Gastroesophageal sphincter (tissue), 4 donors: ENCODE measurements at regions not wholly inside any gene's neighbourhood (a gene's known extent, or its start where the extent isn't known, plus 50 kb on each side); places are given as distances from the start of the nearest gene placed in this dataset.

Experiments
- ATAC-seq: fragments of 150-250 bp; one replicate; pipeline ENCODE4 v1.9.1; 2016; ENCODE audit warnings: mild to moderate bottlenecking, moderate library complexity
- H3K27ac ChIP-seq, 4 donors: fragments of 200-600 bp; sonication (generic) in 3 of 4; 1 replicate in 3 of 4; 2 replicates in 1 of 4; pipeline ENCODE4 v1.5.1; 2016 to 2019
- H3K27me3 ChIP-seq: fragments of 200-600 bp; sonication (generic); one replicate; pipeline ENCODE4 v1.5.1; 2019
- H3K36me3 ChIP-seq, 2 donors: fragments of 200-600 bp; sonication (generic); one replicate each; pipeline ENCODE4 v1.5.1; 2019; ENCODE audit warnings: control low read depth in 1 of 2
- H3K4me1 ChIP-seq, 3 donors: fragments of 200-600 bp; sonication (generic); 1 replicate in 2 of 3; 2 replicates in 1 of 3; pipeline ENCODE4 v1.5.1; 2016 to 2019; ENCODE audit warnings: control low read depth in 2 of 3
- H3K4me3 ChIP-seq, 2 donors: fragments of 200-600 bp; sonication (generic); one replicate each; pipeline ENCODE4 v1.5.1; 2019; ENCODE audit warnings: mild to moderate bottlenecking in 1 of 2, moderate library complexity in 1 of 2
- H3K9me3 ChIP-seq, 3 donors: fragments of 200-600 bp; sonication (generic); one replicate each; pipeline ENCODE4 v1.5.1; 2017 to 2019; ENCODE audit warnings: control low read depth in 2 of 3
- CTCF ChIP-seq, 4 experiments: fragments of 200-600 bp in 2 of 4; fragments of 450-650 bp in 2 of 4; sonication (generic) in 1 of 4; IDR thresholded peaks; one replicate each; pipeline ENCODE4 v1.5.1; 2017 to 2019; ENCODE audit warnings: antibody characterized with exemption in 4 of 4, mild to moderate bottlenecking in 2 of 4, moderate library complexity in 2 of 4
- EP300 ChIP-seq: sonication (generic); formaldehyde crosslinking; IDR thresholded peaks from one replicate; pipeline ENCODE4 v1.6.1; 2017; ENCODE audit warnings: antibody characterized with exemption, mild to moderate bottlenecking
- POLR2A ChIP-seq, 2 donors: fragments of 450-650 bp; IDR thresholded peaks; one replicate each; pipeline ENCODE4 v1.6.1; 2017; ENCODE audit warnings: antibody characterized with exemption in 2 of 2, mild to moderate bottlenecking in 2 of 2, moderate library complexity in 1 of 2
- POLR2AphosphoS5 ChIP-seq: sonication (generic); formaldehyde crosslinking; IDR thresholded peaks from one replicate; pipeline ENCODE4 v1.6.1; 2017; ENCODE audit warnings: antibody characterized with exemption
- WGBS, 2 donors: methylation state at CpG; one replicate each; pipeline ENCODE4 v1.1.5; 2018; ENCODE audit warnings: low coverage in 1 of 2; 5-methylcytosine and 5-hydroxymethylcytosine counted together

- WGBS, 2 donors = 82 to 83% methylated on average over 1 of the region's 1 CpG
- no peak for ATAC-seq
These were observed 536.5 kb upstream of the BRINP1 start for GRCh38 chr9:119905724-119906123.

GRCh38 chr9:119903851-119904250 lies 534.6 kb upstream of the BRINP1 start:
- no peak for ATAC-seq
- no peaks in the 10 kb centered on the region for H3K36me3 ChIP-seq
- no peak overlapping the region for H3K27ac ChIP-seq
- peaks cover 0 to 21% (median 0%) of the 10 kb centered on the region in 3 donors for H3K9me3 ChIP-seq
- H3K27me3 ChIP-seq = no peaks in the 10 kb centered on the region
- no peaks in the 10 kb centered on the region for H3K4me1 ChIP-seq
- WGBS, 2 donors = 59 to 73% methylated on average over 2 to 5 of the region's 5 CpGs
- TF ChIP-seq EP300 (no peak), CTCF (IDR thresholded peaks at IDR 0.05) (no peak), POLR2A (IDR thresholded peaks at IDR 0.05) (no peak), POLR2AphosphoS5 (no peak)
- no peak overlapping the region for H3K4me3 ChIP-seq

More at GRCh38 chr9:119905724-119906123, 536.5 kb upstream of the BRINP1 start:
- Histone ChIP-seq H3K4me3 (no peak overlapping the region), H3K36me3 (no peaks in the 10 kb centered on the region), H3K27ac (no peak overlapping the region), H3K4me1 (no peaks in the 10 kb centered on the region), H3K27me3 (no peaks in the 10 kb centered on the region), H3K9me3 (peaks cover 0 to 18% (median 0%) of the 10 kb centered on the region in 3 donors)
- TF ChIP-seq CTCF (IDR thresholded peaks at IDR 0.05) = no peak
- no peak for TF ChIP-seq EP300
- TF ChIP-seq POLR2AphosphoS5 = no peak
- no peak for TF ChIP-seq POLR2A (IDR thresholded peaks at IDR 0.05)

- no peaks in the 10 kb centered on the region for H3K4me1 ChIP-seq
- H3K27me3 ChIP-seq = no peaks in the 10 kb centered on the region
- no peak for ATAC-seq
- 30 to 38% methylated on average over 2 to 4 of the region's 4 CpGs for WGBS, 2 donors
- peaks cover 0 to 10% (median 0%) of the 10 kb centered on the region in 3 donors for H3K9me3 ChIP-seq
- TF ChIP-seq CTCF (IDR thresholded peaks at IDR 0.05) (no peak), EP300 (no peak), POLR2A (IDR thresholded peaks at IDR 0.05) (no peak), POLR2AphosphoS5 (no peak)
- H3K27ac ChIP-seq = no peak overlapping the region
- H3K4me3 ChIP-seq = no peak overlapping the region
- H3K36me3 ChIP-seq = no peaks in the 10 kb centered on the region
These were observed 533.4 kb upstream of the BRINP1 start for GRCh38 chr9:119902611-119903010.

- Histone ChIP-seq H3K4me1 (no peaks in the 10 kb centered on the region), H3K4me3 (no peak overlapping the region), H3K27me3 (no peaks in the 10 kb centered on the region), H3K27ac (no peak overlapping the region), H3K36me3 (no peaks in the 10 kb centered on the region), H3K9me3 (peaks cover 0 to 8% (median 0%) of the 10 kb centered on the region in 3 donors)
- no peak for ATAC-seq
- TF ChIP-seq POLR2AphosphoS5 (no peak), EP300 (no peak), CTCF (IDR thresholded peaks at IDR 0.05) (no peak), POLR2A (IDR thresholded peaks at IDR 0.05) (no peak)
These were observed 529.1 kb upstream of the BRINP1 start for GRCh38 chr9:119898316-119898715.

GRCh38 chr9:119884438-119884837 lies 515.2 kb upstream of the BRINP1 start:
- Histone ChIP-seq H3K27me3 (no peaks in the 10 kb centered on the region), H3K27ac (no peak overlapping the region), H3K9me3 (no peaks in the 10 kb centered on the region), H3K4me1 (no peaks in the 10 kb centered on the region), H3K36me3 (no peaks in the 10 kb centered on the region), H3K4me3 (no peak overlapping the region)
- ATAC-seq = no peak
- TF ChIP-seq POLR2AphosphoS5 (no peak), CTCF (IDR thresholded peaks at IDR 0.05) (no peak), EP300 (no peak), POLR2A (IDR thresholded peaks at IDR 0.05) (no peak)
- 55 to 57% methylated on average over 1 to 2 of the region's 2 CpGs for WGBS, 2 donors
